ENCODE measurements at regions not wholly inside any gene's neighbourhood (a gene's known extent, or its start where the extent isn't known, plus 50 kb on each side); places are given as distances from the start of the nearest gene placed in this dataset.

DNA sequence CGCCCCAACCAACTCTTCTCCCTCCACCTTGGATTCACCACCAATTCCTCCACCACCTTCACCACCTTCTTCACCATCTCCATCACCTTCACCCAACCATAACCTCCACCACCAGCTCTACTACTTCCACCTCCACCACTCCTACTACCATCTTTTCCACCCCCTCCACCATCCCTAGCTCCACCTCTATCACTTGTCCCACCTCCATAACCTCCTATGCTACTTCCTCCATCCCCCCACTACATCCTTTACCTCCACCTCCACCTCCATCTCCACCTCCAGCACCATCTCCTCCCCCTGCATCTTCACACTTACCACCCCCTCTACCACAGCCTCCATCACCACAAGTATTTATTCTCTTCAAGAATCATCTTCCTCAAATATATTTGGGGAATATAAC lies 254.9 kb upstream of the EGLN3 start:
- DNase-seq, result no peak

DNA sequence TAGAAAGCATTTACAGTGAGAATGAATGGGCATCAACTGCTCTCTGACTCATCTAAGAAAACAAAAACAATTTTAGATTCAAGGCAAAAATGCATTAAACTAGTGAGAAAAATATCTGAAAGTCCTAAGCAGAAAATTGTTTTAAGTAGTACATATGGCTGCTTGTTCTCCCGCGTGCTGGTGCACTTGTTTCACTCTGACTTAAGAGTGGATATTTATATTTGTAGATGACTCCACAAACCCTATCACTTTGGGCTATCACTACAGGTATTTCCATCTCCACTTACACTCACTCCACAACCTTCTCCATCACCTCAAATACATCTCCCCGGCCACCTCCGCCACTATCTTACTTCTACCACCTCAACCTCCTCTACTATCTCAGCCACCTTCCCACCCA lies 253.9 kb upstream of the EGLN3 start:
- DNase-seq, result no peak

DNA sequence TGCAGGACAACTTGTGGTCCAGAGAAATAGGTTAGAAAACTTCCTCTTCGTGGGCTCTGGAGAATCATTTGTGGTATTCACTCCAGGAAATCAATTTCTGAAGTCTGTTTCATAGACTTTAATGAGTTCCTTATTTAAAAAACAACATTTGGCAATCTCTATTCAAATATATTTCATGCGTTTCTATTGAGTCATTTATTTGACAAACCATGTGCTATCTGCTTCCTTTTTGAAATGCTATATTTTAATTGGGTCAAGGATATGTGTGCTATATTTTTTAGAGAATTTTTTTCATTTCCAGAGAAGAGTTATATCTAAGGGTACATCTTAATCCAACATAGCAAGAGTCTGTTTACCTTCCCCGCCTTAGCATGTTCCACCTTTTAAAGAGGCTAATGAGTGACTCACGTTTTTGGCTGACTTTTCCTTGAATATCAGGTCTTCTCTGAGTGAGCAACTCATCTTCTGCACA lies 252.4 kb upstream of the EGLN3 start:
- no peak for DNase-seq

DNA sequence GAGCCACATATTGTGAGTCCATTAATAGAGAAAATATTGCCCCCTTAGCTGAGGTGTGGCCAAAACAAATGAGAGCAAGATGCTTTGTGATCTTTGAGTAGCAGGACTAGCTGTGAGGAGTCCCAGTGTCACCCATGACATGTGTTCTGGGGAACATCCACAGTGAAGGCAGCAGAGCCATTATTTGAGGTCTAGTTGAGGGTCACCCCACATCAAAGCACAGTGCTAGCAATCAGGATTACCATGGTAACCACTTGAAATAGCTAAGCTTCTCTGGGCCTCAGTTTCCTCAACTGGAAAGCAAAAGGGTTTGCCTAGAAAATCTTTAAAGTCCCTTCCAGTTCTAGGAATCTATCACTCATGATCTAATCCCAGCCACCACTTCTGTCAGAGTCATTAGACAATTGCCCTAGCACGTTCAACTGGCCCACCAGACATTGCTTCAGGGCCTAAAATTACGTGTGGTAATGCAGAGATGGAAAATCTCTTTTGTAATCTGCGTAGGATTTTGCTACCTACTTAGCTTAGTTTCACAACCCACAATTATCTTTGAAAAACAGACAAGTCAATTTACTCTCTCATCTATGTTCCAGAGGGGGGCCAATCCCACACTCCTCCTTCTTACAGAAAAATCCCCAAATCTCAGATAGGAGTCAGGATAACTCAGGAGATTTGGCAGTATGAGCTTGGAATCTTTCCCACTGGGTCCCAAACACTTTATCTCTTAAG lies 251.2 kb upstream of the EGLN3 start:
- DNase-seq, result peak; percentile 30

DNA sequence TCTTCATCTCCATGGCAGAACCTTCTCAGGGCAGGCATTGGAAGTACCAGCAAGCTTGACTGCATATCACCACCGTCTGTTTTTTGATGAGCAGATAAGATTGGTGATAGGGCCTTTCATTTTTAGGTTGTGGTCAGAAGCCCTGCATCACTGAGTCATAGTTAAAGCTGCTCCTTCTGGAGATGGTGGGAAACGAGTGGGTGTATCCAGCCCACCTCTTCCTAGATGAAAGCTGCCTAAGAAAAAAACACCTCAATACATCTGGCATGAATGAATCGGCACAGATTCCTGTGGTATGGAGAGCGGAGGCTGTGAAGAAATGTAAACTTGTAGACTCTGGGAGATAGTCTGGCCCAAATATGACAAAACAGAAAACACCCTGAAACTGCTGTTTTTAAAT lies 248.7 kb upstream of the EGLN3 start:
- DNase-seq, result no peak

DNA sequence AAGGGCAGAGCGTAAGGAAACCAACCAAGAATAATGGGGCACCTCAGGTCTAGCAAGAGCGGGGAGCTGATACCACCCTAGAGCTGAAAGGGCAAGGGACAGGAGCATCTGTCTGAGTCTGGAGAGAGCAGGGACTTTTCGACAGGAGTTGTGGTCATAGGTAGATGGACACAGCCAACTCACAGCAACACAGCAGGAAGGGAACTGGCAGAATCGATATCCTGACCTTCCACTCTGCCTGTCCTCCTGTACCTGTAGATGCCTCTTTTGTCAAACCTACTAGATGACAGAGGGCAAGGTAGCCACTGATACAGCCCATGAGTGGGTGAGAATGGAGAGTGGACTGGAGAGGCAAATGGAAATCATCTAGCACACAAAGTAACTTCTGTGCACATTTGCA lies 247.2 kb upstream of the EGLN3 start:
- DNase-seq, result no peak

DNA sequence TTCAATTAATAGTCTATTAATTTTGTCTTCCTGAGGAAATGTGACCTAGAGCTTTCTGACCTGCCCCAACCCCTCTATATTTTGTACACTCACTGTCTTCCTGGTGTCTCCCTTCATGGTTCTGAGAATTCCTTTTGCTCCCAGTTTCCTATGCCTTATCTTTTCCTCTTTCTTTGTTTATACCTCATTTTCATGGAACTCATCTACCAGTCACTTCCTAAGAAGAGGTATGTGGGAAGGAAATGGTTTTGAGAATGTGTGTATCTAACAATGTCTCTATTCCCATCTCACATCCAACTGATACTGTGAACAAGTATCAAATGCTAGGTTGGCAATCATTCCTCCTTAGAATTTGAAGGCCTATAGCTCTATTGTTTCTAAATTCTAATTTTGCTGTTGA lies 245.1 kb upstream of the EGLN3 start:
- no peak for DNase-seq

DNA sequence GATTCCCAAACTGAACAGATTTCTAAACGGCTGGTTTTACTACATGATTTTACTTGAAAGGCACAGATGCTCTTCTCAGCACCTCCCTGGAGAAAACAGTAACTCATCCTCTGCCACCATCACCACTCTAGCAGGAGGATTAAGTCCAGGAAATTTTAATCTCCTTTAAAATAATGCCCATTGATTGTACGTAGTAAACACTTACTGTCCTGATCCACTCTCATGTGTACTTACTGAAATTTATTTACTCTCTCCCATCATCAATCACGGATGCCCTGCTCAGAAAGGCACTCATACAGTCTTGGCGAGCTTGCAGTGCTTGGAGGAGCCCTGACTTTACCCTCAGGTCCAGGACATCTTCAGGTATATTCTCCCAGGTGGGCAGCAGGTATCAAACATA lies 239.8 kb upstream of the EGLN3 start:
- no peak for DNase-seq

DNA sequence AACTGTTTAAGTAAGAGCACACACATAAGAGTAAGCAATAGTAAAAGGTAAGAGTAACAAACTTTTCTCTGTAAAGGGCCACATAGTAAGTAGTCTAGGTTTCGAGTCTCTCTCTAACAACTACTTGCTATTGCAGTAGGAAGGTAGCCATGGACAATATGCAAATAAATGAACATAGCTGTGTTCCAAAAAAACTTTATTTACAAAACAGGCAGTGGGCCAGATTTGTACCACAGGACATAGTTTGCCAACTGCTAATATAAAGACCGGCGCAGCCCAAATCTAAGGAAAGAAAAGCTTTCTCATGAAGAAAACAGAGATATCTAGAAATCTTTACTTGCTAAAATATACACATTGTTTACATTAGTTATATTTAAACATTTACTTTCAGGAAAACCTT lies 239.0 kb upstream of the EGLN3 start:
- DNase-seq, result no peak

DNA sequence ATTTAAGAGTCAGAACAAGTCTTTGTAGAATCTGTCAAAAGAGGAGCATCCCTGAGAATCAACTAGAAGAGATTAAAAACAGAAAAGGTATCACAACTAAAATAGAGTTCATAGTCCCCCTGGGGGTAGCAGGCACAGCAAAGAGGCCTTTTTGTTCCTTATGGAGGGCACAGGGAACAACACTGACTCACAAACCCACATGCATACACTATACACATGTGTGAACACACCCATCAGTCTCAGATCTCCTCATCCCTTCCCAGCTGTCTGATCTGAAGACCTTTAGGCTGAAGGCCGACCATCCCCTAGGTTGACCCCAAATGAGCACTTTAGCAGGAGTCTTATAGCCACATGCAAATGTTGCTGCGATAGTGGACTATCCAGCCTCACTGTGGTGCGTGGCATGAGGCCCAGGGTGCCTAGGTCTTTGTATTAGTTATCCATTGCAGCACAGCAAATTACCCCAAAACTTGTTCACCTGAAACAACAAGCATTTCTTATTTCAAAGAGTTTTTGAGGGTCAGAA lies 236.7 kb upstream of the EGLN3 start:
- DNase-seq, result no peak

DNA sequence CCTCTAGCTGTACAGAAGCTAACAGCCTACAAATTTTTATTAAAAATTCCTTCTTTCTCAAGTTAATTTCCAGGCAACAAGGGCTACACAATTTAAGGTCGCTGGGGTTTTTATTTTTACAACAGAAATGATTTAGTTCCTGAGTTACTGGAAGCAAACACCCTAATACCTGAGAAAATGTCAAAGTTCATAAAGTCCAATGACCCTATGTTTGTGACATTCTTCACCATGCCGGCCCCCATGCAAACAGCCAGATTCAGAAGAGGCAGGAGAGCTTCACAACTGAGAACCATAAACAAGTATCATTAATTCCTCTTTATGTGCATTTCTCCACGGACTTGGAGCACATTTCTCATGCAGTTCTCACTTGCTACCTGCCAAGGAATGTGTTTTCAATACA lies 236.2 kb upstream of the EGLN3 start:
- no peak for DNase-seq

DNA sequence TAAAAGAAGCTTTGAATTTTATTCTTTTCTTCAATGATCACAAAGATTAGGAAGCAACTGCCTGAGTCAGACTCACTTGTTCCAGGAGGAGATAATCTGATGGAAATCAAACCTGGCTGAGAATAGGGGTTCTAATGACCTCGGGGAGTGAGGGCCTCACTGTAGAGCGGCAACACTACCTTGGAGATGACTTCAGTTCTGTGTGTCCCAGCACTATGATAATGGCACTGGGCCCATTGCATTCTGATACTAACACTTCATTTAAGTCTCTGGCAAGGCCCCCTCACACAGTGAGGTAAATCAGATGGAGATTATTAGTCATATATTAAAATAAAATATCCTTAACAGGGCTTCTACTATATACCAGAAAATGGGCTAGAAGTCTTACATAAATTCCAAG lies 233.3 kb upstream of the EGLN3 start:
- no peak for DNase-seq

DNA sequence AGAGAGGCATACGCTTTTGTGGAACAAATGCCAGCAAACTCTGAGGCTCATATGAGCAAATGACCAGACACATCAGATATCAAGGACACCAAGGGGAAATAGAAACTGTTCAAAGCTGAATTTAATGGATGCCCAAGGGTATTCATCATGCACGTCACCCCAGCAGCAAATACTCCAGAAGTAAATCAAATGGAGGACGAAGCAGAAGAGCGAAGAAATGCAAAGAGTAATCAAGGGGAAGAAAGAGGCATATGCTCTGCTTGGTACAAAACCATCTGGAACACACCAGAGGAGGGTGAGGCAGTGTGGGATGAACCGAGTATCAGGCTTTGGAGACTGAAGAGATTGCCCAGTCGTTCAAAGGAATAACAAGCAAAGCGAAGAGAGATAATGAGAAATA lies 232.6 kb upstream of the EGLN3 start:
- DNase-seq, result no peak

DNA sequence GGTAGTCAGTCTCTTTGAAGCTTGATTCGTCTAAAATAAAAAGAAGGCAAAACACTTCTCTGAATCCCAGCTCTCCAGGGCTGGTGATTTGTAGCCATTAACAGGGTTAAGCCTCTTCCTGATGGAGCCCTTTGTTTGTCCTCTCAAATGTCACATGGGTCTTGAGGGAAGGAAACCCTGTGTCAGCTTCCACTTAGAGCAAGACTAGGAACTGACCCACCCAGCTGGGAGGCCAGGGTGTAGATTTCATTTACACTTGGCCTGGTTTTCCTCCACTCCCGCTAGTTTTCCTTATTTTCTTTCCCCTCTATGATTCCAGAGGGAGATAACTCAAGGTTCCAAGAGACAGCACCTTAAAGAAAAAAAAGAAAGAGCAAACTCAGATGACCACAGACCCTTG lies 230.5 kb upstream of the EGLN3 start:
- peak; percentile 25 for DNase-seq

DNA sequence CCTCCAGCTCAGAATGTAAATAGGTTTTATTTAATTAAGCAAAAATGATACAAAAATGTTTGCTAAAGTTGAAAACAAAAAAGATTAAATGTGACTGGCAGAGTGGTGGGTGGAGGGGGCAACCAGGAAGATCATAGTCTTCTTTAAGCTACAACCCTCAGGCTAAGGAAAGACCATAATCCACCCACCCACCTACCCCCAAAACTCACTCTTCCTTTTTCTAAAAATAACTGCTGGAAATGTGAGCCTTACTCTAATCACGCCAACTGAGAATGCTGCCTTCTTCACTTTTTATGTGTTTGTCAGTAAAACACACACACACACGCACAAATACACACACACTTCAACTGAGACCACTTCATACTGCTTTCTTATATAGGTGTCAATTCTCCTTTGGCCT lies 230.0 kb upstream of the EGLN3 start:
- DNase-seq, result no peak

DNA sequence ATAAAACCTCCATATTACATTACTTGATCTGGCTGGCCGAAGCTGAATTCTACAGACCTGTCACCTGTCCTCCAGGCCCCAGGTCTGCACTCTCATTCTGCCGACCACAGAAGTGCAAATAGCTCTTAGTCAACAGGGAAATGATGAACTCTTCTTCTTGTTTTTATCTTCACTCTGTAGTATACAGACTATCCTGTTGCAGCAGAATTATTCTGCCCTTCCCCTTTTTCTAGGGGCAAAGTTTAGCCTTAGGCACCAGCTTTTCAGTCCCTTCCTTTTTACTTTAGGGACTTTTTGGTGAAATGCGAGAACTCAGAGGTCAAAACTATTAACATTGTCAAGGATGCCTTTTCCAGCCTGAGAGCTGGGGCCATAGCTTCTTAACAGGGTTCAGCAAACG lies 229.6 kb upstream of the EGLN3 start:
- no peak for DNase-seq

DNA sequence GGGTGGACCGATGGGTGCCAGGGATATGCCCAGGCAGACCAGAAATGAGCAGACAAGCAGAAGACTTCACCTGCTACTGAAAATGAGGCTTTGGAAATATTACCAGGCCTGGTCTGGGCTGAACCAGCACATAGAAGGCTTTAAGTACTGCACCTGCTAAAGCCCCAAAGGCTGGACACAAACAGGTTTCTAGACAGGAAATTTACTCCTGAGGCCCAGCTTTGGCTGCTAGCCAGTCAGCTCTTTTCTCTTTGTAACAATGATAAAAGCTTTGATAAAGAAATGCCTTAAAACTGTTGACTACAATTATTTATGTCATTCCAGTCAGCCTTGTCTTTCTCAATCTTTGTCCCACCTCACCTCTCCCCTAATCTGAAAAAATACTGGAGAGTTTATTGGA lies 228.9 kb upstream of the EGLN3 start:
- no peak for DNase-seq

DNA sequence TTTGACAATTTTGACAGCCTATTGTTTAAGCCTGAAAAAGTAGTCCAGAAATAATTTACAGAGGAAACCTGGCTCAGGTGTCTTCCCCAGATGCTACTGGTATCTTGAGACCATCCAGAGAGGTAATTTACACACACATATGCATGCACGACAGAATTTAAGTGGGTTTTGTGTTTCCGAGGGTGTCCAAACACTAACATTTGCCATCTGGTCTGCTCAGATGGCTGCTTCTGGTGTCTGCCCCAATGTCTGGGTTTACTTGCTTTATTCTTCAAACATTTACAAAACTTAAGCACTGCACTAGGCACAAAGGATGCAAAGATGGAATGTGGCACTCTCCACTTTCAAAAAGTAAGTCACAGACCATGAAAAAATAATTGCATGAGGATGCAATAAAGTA lies 226.6 kb upstream of the EGLN3 start:
- no peak for DNase-seq

DNA sequence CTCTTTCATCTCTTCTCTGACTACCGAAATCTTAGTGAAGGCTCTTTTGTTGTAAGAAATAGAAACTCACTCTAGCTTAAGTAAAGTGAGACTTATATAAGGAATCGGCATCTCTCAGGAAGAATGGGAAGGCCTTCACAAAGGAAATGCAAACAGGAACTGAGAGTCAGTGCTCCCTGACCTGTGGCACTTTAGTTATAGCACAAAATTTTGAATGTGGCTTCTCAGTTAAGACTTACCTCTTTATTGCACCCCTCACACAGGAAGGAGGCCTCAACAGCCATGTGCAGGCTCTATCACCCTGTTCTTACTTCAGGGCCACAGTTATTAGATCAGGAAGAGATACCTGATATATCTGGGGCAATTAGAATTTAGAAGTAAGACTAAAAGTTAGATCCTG lies 224.7 kb upstream of the EGLN3 start:
- no peak for DNase-seq

DNA sequence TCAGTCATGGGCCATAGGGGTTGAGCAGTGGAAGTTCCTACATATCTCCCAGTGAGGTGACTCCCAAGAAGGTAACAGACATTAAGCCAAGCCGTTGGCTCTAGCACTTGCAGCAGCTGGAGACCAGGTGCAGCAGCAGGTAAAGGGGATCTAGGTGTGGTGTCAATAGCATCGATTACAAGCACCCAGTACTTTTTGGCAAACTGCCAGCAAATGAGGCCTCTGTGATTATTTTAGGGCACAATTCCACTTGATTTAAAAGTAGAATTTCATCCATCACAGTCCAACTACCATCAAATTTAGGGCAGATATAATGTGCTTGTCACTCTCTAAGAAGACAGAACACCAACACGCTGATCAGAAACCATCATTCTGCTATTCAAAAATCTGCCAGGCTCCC lies 224.1 kb upstream of the EGLN3 start:
- DNase-seq, result no peak

DNA sequence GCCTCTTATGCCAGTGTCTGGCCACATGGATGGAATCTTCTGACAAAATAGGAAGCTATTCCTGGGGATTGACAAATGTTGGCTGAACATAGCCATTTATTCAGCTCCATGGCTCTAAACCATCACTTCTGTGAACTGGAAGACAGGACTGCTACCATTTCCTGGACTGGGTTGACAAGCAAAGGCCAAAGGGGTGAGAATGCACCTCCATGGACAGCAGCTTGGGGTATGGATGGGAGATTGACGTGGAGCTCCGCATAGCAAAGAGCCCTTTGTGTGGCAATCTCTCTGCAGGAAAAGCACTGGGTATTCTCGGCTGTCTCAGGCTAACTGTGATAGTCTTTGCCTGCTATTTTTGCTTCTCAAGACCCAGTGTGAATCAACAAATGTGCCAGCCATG lies 223.0 kb upstream of the EGLN3 start:
- DNase-seq, result no peak

DNA sequence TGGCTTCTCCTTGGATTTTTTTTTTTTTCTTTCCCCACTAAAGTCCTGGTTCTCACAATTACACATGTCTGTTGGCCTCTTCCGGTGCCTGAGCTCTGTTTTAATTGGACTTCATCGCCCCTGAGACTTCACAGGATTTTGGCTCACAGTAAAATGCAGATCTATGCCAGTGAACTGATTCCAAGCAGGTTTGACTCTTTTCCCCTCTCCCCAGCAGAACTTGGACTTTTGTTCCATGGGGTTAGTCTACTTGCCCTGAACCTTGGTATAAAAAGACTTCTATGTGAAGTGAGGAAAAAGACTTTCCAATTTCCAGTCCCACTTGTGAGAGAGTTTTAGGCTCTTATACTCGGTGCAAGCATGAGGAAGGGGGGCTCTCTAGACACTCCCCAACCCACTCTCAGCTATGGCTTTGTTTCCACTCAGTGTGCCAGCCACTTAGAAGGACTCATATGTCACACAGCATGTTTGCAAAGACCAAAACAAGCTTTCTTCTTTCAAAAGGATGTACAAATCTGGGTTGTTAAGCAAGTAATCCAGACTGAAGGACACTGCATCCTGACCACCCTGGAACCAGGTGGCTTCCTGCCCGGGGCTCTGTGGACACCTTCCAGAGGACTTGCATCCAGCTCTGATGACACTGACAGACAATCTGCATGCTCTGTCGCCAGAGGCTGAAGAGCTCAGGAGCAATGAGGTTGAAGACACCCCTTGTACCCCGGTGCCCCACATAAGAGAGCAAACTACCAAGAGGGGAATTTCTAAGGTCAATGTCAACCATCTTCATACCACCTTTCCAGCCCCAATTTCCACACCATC lies 221.9 kb upstream of the EGLN3 start:
- DNase-seq, result no peak

DNA sequence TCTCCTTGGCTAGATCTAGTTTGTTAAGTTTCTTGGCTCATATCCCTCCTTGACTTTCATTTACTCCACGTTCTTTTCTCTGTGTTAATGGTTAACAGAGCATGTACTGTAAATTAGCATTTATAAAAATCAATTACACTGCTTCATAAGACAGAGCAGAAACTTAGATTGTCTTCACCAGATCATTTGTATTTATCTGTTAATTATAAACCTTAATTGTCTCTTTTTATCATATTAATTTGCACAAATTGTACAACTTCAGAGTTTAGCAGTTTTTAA lies 221.2 kb upstream of the EGLN3 start:
- no peak for DNase-seq

DNA sequence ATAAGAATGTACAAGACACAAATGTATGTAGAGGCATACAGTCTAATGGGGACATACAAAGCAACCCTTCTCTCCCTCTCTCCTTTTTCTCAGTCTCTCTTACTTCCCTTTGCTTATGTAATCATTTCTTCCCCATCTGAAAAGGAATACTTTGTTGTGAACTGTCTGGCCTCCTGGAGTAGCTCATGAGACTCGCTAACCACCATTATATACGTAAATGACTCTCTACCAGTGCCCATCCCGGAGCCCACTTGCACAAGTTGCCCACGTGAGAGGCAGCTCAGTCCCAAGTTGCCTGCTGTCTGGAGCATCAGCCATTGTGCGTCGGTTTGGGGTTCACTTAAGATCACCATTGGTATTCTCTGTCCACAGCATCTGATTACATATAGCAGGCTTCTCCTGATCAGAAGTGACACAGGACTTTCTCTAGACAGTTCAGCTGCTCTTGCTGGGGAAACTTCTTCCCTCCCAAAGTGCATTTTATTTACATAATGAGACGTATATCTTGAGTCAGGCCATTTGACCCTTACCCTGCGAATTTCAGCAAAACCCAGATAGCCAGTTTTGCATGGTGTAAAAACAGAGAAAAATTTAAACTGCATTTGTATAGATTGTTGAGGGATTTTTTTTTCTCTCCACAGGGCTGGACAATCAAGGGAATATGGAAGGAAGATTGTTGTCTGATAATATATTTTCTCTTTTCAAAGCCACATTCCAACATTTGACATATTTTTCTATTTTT lies 220.7 kb upstream of the EGLN3 start:
- no peak for DNase-seq
